Frontal cortex (tissue), 3 donors: ENCODE measurements at regions not wholly inside any gene's neighbourhood (a gene's known extent, or its start where the extent isn't known, plus 50 kb on each side); places are given as distances from the start of the nearest gene placed in this dataset.
"Not testable (repeated sequence)": the region's sequence is repeated elsewhere in the genome, so short reads cannot be mapped to it uniquely, and the experiment has no call there.

Experiments used
- DNase-seq, 2 donors: peaks; one replicate each; pipeline ENCODE4 v3.0.0; 2012; ENCODE audit warnings: low spot score in 2 of 2
- FAIRE-seq: peaks from 2 replicates; lab custom pipeline; 2012; peaks lifted over from hg19 to GRCh38; lab: Jason Lieb, UNC
- donor health status: control.
- donor health status: control.
- donor health status: control.

- no peak for FAIRE-seq
Measured at GRCh38 chr7:20466543-20467021, 135.9 kb downstream of the ITGB8 start.

GRCh38 chr7:20470082-20470481 lies 139.4 kb downstream of the ITGB8 start:
- FAIRE-seq (peak; percentile 70), DNase-seq (no peak)

More at GRCh38 chr7:20466543-20467021, 135.9 kb downstream of the ITGB8 start:
- DNase-seq: no peak

DNA sequence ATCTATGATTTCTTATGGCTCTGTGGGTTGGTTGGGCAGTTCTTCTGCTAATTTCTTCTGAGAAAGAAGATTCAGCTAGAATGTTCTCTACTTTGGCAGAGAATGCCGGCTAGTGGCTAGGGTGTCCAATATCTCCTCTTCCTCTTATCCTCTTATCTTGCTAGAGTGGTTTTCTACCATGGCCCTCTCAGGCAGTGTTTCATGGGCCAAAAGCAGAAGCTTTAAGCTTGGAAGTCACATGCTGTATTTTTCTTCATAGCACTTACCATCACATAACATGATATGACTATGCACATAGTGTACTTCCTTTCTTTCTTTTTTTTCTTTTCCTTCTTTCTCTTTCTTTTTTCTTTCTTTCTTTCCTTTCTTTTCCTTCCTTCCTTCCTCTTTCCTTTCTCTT lies 140.0 kb downstream of the ITGB8 start:
- no peak for DNase-seq
- FAIRE-seq: no peak

DNA sequence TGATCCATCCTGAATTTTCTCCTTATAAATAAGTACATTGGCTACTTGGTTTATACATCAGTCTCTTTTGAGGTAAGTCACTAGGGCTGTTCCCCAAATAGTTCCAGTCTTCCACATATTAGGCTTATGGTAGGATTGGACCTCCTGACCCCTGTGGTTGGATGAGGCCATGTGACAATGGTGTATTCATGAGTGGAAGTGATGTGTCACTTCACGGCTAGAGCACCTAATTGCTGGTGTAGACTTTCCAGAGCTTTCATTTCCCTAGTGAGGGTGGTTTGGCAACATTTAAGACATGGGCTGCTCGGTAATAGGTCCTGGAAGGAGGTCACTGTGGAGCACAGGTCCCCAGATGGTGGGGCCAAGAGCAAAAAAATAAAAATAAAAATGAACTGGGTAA lies 141.2 kb upstream of the ABCB5 start:
- DNase-seq: no peak
- FAIRE-seq: no peak

DNA sequence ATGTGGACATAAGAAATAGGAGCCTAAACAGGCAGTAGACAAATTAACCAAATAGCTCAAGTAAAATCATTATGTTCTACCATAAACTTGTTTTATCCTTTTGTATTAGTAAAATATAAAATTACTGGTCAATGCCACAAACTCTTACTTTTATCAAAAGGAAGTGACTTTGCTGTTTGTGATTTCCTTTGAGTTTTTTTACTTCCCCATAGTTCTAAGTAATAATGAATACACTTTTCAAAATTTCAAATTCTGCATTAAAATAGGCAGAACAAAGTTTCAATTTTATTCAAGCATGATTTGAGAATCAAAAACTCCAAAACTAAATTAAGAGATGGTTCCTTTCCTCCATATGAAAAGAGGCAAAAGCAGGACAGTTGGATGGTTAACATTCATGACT lies 139.7 kb upstream of the ABCB5 start:
- no peak for FAIRE-seq

DNA sequence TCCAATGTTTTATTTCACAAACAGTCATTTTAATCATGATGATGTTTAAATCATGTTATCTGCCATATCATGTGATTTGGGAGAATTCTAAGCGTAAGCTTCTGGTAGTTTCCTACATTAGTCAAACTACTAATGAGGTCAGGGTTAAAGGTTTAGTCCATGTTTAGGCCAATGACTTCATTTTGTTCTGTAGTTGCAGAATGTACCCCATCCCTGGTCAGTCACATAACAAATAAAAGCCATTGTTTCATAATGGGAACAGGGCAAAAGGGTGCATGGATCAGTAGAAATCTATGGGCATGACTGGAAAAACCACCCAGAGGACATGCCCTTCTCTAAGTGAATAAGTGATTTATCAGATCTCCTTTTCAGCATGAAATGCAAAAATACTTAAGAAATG lies 138.4 kb upstream of the ABCB5 start:
- DNase-seq (no peak), FAIRE-seq (no peak)

More for the DNA sequence above, 139.7 kb upstream of the ABCB5 start:
- DNase-seq: no peak

- FAIRE-seq: no peak
- no peak for DNase-seq
Measured at GRCh38 chr7:20479706-20480105, 135.8 kb upstream of the ABCB5 start.

GRCh38 chr7:20482071-20482470 lies 133.4 kb upstream of the ABCB5 start:
- FAIRE-seq (no peak), DNase-seq (no peak)

DNA sequence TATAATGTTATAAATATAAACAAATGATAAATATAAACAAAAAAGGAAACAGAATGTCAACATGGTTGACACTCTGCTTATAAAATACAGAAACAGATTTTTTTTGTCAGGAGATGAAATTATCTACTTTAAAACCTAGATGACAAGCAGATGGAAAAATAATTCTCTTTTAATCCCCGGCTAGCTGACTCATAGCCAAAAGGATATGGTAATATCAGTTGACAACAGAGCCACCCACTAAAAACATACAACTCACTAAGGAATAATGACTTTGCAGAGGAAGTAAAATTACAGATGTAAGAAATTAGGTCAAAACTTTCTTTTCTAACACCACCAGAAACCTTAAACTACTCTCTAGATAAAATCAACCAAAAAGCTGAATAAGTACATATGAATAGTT lies 131.1 kb upstream of the ABCB5 start:
- DNase-seq (no peak), FAIRE-seq (no peak)

- no peak for FAIRE-seq
Measured at GRCh38 chr7:20488850-20489249, 126.6 kb upstream of the ABCB5 start.

DNA sequence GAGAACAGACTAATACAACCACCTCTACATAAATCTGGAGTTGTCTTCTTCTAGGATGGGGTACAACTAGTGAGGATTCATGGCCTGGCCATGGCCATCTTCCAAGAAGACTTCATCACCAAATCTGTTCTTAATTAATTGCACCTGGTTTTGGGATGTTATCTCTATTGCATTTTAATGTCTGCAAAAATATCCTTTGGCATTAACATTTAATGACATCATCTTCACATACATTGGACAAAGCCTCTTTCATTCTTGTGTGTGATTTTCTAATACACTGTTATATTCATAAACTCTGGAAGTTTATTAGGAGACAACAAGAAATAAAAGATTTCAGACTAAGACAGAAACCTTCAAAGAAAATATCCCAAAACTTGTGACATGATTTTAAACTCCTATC lies 124.2 kb upstream of the ABCB5 start:
- FAIRE-seq (no peak), DNase-seq (no peak)

More at GRCh38 chr7:20488850-20489249, 126.6 kb upstream of the ABCB5 start:
- no peak for DNase-seq

DNA sequence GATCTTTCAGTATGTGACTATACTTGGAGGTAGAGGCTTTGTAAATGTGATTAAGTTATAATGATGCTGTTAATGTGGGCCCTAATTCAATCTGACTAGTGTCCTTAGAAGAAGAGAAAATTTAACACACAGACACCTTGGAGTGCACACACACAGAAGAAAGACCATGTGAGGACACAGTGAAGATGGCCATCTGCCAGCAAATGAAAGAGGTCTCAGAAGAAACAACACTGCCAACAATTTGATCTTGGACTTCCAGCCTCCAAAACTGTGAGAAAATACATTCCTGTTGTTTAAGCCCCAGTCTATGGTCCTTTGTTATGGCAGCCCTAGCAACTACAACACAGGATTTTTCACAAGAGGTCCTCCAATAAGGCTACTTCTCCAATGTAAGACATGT lies 120.9 kb upstream of the ABCB5 start:
- FAIRE-seq (no peak), DNase-seq (no peak)

DNA sequence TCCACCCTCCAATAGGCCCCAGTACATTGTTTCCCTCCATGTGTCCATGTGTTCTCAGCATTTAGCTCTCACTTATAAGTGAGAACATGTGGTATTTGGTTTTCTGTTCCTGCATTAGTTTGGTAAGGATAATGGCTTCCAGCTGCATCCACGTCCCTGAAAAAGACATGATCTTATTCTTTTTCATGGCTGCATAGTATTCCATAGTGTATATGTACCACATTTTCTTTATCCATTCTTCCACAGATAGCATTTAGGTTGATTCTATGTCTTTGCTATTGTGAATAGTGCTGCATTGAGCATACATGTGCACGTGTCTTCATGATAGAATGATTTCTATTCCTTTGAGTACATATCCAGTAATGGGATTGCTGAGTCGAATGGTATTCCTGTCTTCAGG lies 114.0 kb upstream of the ABCB5 start:
- DNase-seq, FAIRE-seq: not testable (repeated sequence)

GRCh38 chr7:20503278-20503950 lies 112.1 kb upstream of the ABCB5 start:
- DNase-seq (no peak), FAIRE-seq (no peak)

GRCh38 chr7:20504060-20504459 lies 111.4 kb upstream of the ABCB5 start:
- no peak for FAIRE-seq

DNA sequence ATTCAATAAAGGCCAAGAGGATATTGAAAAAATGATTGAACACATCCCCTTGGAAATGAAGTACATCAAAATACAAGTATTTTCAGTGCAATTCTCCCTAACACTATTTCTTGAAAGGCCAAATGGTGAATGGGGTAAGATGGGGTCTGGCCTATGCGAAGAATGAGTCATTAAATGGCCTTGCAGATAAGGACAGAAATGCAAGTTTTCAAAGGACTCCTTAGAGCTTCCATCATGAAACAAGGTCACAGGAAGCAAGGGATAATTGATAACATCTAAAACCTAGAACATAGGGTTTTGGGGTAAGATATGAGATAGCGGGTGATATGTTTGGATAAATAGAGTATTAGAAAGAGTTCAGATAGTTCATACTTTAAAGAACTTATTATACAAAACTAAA lies 109.3 kb upstream of the ABCB5 start:
- FAIRE-seq: no peak

More at GRCh38 chr7:20504060-20504459, 111.4 kb upstream of the ABCB5 start:
- DNase-seq: no peak

GRCh38 chr7:20507157-20507556 lies 108.3 kb upstream of the ABCB5 start:
- FAIRE-seq (no peak), DNase-seq (no peak)

More for the DNA sequence above, 109.3 kb upstream of the ABCB5 start:
- DNase-seq: no peak

DNA sequence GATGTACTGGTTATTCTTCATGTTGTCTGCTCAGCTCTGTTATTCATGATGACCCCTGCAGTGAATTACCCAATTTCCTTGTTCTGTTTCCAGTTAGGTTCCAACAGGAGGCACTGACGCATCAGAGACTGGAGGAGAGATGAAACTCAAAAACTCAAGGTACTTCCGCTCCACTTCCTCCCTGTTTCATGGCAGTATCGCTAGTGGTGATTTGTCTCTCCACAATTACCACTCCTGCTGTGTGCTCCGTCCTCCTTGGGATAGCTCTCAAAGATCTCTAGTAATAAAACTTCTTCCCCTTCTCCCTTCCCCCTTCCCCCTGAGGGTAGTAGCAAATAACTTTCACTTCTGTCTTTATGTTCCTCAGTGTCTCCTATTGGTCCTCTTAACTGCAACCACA lies 107.4 kb upstream of the ABCB5 start:
- no peak for FAIRE-seq
- DNase-seq: no peak

DNA sequence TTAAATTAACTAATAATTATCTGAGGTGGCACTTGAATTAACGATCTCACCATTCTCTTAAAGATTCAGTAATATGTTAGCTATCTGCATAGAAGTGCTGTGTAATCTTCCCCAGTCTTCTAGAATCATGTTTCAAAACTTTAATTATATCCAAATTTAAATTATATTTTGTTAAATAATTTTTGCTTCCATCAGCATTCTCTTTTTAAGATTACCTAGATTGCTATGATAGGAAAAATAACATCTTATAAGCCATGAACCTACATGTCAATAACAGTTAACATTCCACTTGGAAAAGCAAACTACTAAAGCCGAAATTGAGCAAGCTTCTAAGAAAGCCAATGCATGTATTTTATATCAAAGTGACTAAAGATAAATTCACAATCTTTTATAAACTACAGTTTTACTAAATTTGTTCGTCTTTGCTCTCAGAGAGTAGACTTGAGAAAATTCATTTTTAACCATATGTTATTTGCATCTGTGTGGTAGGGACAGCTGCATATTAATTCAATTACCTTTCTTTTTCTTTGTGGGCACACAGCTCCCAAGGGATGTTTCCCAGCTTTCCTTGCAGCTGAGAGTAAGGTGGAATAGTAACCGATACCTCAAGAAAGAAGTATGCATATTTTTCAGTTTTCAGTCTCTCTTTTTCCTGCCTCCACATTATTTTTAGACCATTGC lies 105.4 kb upstream of the ABCB5 start:
- FAIRE-seq: no peak

DNA sequence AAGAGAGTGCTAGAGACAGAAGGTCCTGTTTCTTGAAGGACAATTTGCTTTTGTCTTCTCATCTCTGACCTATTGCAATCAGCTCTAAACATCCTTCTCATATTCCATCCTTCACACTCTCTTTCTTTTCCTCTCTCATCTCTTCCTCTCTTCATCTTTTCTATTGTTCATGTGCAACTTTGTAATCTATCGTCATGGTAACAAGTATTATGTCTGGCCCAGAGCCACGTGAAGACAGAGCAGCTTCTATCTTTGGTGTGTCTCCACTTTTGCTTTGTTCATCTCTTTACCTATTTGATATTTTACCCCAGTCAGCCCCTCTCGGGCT lies 104.9 kb upstream of the ABCB5 start:
- DNase-seq (no peak), FAIRE-seq (no peak)

More for the DNA sequence above, 105.4 kb upstream of the ABCB5 start:
- no peak for DNase-seq

- FAIRE-seq (no peak), DNase-seq (no peak)
Measured at GRCh38 chr7:20513341-20513740, 102.1 kb upstream of the ABCB5 start.

GRCh38 chr7:20513897-20514296 lies 101.6 kb upstream of the ABCB5 start:
- no peak for FAIRE-seq
- no peak for DNase-seq
